NCI-H2171 treated with DMSO at 0.1 percent for 48 hours (cell line): ENCODE measurements at regions not wholly inside any gene's neighbourhood (a gene's known extent, or its start where the extent isn't known, plus 50 kb on each side); places are given as distances from the start of the nearest gene placed in this dataset.
"Not testable (repeated sequence)": the region's sequence is repeated elsewhere in the genome, so short reads cannot be mapped to it uniquely, and the experiment has no call there.

Experiments
- DNase-seq: peaks from one replicate; lab custom pipeline; 2025; lab: John Stamatoyannopoulos, UW

- not testable (repeated sequence) for DNase-seq
Measured at GRCh38 chr7:56697058-56697457, 435.2 kb downstream of the ZNF479 start.

GRCh38 chr7:56686276-56686859, 445.9 kb downstream of the ZNF479 start:
- no peak for DNase-seq

DNA sequence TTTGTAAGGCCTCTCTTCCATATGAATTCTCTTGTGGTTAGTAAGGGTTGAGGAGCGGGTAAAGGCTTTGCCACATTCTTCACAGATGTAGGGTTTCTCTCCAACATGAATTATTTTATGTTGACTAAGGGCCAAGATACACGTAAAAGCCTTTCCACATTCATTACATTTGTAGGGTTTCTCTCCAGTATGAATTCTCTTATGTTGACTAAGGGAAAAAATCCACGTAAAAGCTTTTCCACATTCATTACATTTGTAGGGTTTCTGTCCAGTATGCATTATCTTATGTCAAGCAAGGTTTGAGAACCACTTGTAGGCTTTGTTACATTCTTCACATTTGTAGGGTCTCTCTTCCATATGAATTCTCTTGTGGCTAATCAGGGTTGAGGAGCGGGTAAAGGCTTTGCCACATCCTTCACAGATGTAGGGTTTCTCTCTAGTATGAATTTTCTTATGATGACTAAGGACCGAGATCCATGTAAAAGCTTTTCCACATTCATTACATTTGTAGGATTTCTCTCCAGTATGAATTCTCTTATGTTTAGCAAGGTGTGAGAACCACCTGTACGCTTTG, 493.0 kb downstream of the ZNF479 start:
- DNase-seq = no peak

DNA sequence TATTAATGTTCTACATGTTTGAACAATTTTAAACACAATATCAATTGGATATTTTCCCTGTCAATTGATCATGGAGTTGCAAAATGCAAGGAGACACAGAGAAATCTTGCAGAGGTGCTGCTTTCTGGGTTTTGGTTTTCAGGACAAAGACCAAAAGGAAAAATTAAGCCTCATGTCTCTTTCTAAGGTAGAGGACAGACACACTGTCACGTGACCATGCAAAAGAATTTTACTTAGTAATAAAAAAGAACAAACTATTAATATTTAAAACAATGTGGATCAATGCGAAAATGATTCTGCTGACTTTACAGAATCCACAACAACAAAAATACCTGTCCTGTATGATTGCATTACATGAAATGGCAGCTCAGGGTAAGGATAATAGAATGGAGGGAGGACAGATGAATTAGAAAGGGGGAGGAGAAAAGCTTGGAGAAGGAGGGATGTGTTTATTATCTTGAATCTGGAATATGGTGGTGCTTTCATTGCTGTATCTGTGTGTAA, 493.7 kb upstream of the NUPR2 start:
- DNase-seq = no peak

- no peak for DNase-seq
Measured at GRCh38 chr7:56605146-56605545, 488.9 kb upstream of the NUPR2 start.

DNA sequence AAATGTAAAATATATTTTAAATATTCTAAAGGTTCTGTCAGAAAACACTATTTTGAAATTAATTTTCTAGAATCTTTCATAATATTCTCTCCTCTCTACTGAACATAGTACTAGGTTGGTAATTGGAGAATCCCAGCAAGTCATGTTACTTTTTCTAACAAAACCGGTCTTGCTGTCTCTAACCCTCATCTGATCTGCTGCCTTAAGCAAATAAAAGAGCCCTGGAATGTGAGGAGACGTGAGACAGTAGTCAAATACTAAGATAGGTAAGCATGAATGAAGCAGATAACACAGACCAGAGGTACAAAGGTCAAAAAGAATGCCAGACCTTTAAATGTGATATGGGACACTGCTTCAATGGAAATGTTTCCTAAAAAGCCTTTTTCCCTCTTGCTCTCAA, 462.4 kb upstream of the NUPR2 start:
- no peak for DNase-seq

GRCh38 chr7:56570968-56571367, 454.8 kb upstream of the NUPR2 start:
- no peak for DNase-seq

GRCh38 chr7:56538541-56539429, 422.6 kb upstream of the NUPR2 start:
- no peak for DNase-seq

GRCh38 chr7:56537952-56538351, 421.7 kb upstream of the NUPR2 start:
- DNase-seq = no peak

- DNase-seq = no peak
Measured at GRCh38 chr7:56537477-56537876, 421.3 kb upstream of the NUPR2 start.

DNA sequence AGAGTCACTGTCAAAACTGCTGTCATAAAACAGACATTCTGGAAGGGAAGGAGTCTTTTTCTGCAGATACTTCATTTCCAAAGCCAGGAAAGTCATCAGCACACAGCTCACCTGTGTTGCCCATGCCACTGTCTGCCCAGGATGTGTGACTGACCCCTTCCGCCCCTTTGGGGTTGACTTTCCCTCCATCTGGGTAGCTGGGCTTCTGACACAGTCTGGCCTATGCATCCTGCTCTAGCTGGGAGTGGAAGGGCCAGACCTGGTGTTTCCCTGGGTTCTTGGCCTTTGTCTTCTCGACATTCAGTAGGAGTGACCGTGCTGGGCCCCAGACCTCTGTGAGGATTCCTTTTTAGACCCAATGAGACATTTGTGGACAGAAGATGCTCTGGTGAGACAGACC, 378.9 kb upstream of the NUPR2 start:
- no peak for DNase-seq

DNA sequence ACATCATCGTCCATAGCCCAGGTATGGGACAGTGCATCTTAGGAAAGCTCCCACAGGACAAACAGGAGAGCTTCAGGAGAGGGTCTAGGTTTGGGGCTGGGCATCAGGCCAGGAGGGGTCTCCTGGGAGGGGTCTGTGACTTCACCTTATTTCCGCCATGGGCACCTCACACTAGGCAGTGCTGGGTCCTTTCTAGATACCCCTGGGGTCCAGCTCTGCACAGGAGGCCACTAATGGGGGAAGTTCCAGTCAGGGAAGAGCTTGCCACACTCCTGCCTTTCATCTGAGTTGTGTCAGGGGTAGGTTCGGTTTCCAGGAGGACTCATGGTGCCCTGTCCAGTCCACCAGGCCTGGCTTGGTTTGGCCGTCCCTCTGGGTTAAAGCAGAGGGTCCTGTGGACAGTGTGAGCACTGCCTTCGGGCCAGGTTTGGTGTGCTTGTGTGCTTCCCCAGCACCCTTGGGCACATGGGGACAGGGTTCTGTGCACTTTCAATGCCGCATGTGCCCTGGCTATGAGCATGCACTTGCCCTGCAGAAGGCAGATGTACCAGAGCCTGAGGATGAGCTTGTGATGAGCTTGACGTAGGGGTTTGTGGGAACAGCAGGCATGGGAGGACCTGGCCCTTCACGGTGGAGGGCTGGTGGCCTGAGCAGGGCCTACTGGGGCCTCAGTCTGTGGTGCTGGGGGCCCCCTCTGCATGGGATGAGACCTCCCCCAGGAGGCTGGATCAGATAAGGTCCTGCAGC, 377.7 kb upstream of the NUPR2 start:
- DNase-seq = no peak

- no peak for DNase-seq
Measured at GRCh38 chr7:56493196-56493595, 377.0 kb upstream of the NUPR2 start.

DNA sequence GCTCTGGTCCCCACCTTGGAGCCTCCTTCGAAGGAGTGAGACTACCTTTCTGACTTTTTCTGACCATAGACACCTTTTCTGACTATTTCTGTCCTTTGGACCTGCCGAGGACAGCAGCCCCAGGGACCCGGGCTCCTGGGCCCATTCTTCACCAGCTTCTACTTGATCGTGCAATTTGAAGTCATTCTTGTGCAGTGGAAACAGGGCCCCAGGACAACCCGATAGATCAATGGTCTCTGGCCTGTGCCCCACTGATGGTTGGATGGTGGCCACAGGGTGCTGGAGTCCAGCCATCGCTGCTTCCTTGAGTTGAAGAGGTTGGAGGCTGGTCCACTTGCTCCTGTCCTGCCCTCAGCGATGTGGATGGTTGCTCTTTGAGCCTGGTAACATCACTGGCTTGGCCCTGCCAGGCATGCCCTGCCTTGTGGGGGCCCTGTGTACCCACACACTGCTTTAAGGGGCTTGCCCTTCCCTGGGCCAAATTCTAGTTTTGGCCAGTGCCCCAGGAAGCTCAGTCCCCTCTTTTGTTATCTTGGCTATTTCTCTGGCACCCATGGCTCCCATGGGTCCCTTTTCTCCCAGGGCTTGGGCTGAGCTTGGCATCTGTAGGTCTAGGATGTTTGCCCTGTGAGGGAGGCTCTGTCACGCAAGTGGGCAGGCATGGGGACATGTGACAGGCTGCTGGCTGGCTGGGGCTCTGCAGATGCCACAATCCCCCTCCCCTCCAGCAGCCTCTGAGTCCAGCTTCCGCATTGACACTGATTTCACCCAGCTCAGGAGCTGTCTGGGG, 375.6 kb upstream of the NUPR2 start:
- no peak for DNase-seq

- DNase-seq = no peak
Measured at GRCh38 chr7:56483861-56484550, 367.8 kb upstream of the NUPR2 start.

DNA sequence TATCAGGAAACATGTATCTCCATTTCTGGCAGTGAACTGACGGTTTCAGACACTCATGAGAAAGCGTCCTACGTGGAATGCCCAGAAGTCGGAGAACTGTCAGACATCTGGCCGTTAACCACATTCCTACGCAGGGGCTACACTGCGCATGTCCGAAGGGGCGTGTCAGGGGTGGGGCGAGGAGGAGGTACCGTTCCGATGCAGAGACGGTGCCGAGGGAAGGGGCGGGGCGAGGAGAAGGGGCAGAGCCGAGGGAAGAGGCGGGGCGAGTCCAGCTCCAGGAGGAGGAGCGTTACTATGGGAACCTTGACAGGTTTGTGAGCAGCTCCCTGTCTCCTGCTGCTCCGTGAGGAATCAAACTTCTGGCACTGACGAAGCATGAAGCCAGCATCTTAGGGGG, 366.9 kb upstream of the NUPR2 start:
- no peak for DNase-seq

GRCh38 chr7:56479748-56480147, 363.5 kb upstream of the NUPR2 start:
- DNase-seq = no peak

- no peak for DNase-seq
Measured at GRCh38 chr7:56479136-56479535, 362.9 kb upstream of the NUPR2 start.

- no peak for DNase-seq
Measured at GRCh38 chr7:56474271-56474670, 358.1 kb upstream of the NUPR2 start.

- no peak for DNase-seq
Measured at GRCh38 chr7:56471811-56472210, 355.6 kb upstream of the NUPR2 start.
